ENCODE measurements at regions not wholly inside any gene's neighbourhood (a gene's known extent, or its start where the extent isn't known, plus 50 kb on each side); places are given as distances from the start of the nearest gene placed in this dataset.

DNA sequence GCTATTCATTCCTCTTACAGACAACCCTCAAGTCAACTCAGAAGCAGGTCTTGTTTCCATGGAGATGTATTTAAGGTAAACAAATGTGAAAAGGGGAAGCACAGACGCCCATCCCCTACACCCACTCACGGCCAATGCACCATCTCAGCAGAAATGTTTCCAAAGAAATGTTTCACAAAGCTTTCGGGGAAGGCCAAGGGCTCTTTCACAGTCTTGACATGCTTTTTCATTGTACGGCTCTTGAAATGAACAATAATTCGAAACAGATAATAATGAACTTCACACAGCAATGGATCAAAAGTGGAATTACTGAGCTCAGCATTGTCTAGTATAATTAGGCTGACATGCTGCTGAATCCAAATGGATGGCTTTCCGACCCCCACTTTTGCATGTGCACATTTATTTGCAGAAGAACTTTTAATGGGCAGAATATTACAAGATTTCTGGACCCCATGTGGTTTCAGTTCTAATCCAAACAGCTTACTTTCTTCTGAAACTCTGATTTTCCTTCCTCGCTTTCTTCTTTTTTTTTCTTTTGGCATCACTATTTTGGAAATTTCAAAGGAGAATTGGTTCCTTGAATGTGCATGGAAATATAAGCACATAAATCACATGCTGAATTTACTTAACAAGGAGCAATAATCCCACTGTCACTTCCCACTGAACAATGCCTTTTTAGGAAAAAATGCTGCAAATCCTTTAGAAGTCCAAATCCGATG is 160.9 kb downstream of the SMIM20 start:
- DNase-seq, result peak; percentile 65

DNA sequence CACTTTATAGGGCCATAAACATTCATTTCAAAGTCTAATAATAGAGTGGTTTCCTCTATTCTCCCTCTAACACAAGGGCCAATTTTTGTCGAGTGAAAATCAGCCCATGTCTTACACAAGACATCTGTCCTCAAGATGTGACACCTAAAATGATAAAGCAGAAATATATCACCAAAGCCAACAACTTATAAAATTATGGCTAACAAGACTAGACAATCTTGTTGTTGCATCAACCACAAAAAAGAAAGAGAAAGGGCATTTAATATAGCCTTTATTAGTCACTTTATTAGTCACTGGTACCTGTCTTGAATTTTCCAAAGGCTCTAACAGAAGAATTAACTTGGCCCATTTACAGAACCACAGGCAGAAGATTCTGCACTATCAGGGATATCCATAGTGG is 161.6 kb downstream of the SMIM20 start:
- DNase-seq, result no peak

DNA sequence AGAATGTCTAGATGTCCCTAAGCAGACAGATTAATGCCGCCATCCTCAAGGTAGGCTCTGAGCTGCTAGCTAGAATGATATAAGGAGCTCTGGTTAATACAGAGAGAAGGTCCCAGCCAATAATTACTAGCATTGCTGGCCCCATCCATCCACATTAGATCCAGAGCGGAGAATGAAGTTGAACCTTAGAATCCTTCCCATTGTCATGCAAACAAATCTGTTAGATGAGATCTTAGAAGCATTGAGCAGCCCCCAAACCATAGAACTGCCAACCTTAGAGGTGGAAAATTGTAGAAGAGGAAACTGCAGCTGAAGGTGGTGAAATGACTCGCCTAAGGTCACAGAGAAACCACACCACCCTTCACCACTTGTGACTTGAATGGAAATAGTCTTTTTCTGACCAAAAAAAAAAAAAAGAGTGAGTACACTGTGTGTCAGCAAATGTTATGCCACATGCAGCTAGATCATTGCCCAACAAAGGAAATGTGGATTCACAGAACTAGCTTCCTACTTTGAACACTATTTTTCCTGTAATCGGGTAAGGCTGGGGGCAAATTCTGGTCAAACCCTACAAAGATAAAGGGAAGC is 162.1 kb downstream of the SMIM20 start:
- peak; percentile 4 for DNase-seq

DNA sequence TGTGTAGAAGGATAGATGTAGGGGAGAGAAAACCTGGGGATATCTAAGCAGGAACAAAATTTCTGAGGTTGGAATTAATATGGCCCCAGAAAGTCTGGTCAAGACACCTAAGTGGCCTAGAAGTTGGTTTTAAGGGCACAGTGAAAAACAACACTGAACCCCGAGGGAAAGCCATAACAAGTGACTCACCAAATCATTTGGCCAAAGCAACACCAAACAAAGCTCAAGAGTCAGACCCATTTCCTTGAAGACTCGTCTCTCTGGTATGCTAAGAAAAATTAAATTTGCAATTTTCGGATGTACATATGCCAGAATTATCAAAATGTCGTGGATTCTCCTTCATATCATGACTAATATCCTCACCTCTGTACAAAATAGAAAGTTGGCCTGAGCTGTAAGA is 162.9 kb downstream of the SMIM20 start:
- DNase-seq, result no peak

DNA sequence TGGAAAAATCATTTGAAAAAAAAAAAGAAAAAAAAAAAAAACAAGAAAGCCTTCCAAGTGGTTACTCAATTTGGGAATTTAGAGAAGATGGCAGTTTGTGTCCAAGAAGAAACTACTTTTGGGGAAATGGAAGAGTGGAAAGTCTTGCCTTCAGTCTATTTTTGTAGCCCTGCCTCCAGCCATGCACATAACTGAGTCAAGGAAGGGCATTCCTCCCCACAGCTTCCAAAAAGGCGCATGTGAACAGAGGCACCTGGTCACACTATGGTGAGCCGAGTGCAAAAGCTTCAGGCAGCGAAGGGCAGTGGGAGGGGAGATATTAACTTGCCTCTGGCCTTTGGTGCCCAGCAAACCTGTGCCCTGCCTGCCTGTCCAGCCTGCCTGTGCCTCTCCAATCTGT is 163.7 kb downstream of the SMIM20 start:
- DNase-seq, result no peak

DNA sequence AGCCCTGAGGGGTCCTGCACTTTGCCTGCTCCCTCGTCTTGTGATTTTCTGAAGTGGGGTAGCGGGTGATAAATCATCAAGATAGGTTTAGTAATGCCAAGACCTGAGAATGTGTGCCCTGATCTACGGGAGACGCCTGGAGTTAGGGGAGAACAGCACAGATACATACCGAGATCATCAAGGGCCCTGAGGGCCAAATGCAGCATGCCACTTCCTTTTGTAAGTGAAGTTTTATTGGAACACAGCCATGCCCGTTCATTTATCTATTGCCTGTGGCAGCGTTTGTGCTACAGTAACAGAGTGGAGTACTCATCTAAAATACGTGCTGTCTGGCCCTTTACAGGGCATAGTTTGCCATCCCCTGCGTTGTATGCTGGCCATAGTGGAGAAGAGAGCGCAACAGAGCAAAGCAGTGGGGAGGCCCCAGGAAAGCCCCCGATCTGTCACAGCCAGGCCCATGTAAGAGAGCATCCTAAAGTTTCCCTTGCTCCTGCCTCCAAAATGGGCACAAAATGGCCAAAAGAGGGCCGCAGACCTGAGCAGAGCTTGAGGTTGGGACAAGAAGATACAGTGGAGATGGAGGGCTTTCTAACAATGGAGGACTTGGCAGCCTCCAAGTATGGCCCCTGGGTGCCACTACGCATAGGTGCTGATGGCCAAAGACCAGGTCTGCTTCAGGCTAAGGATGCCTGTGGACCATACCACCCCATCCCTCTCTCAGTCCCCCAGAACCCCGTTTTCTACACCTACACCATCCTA is 167.0 kb downstream of the SMIM20 start:
- DNase-seq, result no peak

DNA sequence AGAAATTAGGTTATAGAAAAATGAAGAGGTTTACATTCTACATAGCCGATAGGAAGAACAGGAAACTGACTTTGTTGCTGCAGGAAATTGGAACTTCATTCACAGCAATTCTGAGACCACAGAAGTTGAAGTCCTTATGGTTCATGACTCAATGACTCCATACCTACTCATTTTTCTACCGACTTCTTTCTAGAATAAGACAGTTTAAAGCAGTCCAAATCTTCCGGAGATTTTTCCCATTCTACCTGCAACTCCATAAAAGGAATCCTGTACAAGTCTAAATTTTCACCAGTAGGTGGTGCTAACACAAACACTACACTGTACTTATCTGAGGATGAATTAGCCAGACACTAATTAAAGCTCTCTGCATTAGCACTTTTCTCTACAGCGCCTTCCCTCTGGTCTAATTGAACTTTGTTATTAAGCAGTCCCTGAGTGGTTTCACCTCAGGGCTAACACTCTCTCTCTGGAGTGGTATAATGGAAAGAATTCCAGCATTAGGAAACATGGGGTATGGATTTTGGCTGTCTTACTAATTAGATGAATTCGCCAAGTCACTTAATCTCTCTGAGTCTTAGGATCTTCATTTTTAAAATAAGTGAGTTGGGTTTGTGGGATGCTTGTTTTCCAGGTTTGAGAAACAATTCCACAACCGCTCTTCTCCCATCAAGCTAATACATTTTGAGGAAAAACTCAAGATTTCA is 167.9 kb downstream of the SMIM20 start:
- peak; percentile 72 for DNase-seq

DNA sequence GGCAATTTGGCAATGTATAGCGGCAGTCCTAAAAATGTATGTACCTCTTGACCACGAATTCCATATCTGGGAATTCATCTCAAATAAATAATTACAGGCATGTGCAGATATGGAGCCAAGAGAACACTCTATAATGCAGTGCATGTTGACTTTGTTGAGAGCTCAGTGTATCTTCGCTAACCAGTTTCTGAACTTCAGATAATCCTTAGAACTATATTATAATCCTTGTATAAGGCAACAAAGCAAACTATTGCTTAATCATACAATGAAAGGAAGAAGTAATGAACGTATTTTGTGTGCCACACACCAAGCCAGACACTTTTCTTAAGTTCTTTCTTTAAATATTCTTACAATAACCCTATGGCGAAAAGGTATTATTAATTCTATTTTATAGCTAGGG is 168.5 kb downstream of the SMIM20 start:
- DNase-seq, result no peak

DNA sequence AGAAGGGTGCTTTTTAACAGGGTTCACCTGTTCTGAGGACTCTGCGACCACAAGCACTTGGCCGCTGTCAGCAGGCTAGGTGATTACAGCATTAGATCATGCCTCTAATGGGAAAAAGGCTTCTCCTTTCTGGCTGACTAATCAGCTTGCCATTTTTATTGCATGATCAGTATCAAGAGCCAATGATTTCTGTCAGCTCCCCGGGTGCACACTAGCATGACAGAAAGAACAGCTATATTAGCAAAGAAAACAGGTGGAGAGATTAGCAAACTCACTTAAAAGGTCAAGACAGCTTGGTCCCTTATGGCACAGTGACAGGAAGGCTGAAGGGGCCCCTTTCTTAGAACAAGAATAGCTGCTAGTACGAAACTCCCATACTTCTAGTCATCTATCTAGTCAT is 170.0 kb downstream of the SMIM20 start:
- no peak for DNase-seq

DNA sequence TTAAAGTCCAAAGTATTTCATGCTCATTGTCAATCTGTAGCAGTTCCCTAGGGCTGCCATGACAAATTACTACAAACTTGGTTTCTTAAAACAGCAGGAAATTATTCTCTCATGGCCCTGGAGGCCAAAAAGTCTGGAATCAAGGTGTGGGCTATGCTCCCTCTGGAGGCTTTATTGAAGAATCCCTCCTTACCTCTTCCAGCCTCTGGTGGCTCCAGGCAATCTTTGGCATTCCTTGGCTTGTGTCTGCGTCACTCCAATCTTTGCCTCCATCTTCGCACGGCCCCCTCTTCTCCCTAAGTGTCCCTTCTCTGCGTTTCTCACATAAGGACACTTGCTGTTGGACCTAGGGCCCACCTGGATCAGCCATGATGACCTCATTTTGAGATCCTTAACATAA is 170.4 kb downstream of the SMIM20 start:
- no peak for DNase-seq

DNA sequence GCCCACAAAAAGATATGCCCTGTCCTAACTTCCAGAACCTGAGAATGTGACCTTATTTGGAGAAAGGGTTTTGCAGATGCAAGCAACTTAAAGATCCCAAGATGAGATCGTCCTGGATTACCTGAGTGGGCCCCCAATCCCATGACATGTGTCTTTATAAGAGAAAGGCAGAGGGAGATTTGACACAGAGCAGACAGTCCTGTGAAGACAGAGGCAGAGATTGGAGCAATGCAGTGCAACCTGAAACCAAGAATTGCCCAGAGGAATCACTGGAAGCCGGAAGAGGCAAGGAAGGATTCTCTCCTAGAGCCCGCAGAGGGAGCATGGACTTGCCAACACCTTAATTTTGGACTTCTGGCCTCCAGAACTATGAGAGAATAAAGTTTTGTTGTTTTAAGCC is 171.5 kb downstream of the SMIM20 start:
- no peak for DNase-seq

DNA sequence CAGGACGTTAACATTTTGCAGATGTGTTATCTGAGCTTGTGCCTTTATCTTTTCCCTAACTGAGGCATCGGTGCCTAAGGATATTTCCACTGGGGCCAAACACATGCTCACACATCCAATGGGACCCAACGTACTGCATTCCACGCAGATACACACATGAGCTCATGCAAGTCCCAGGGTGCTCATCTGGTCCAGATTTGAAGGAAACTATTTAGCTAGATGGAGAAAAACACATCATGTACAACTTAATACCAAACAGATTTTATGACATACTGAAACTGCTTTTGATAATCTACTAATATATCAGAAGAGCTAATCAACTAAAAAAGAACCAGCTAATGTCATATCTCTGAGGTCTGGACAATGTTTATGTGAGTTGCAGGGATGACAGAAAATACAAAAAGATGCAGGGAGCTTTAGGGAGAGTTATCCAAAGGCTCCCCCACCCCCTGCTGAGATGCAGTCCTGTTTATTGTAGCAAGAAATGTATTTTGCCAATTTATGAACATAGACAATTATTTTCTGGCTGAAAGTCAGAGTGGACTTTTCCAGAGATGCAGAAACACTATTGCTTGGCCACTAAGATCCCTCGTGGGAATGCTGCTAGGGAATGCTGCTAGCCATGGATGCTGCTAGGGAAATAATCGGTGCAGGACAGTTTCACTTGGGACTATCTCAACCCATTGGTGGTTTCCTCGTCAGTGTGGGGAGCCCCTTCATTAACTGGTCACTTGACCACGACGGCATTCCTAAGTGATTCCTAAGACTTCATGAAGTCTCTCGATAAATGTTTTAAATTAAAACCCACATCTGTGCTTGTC is 172.8 kb downstream of the SMIM20 start:
- no peak for DNase-seq

DNA sequence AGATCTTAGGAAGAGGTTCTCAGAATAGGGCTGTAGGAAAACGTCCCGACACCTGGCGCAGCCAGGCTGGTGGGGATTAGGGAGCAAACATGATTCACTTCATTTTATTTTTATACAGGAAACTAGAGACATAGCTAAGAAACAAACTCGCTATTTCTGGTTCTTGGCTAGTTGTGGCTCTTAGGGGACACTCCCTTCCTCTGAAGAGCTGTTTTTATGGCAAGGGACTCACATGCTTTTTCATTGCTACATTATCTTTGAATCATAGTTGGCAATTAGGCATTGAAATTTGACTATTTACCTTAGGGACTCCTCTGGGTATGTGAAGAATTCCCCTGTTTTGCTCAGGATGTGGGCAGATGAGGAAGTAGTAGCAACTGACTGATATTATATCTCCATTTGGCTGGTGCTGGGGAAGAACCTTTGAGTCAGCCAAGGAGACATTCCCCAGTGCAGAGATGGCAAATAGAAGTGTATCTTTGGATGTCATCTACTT is 174.5 kb downstream of the SMIM20 start:
- peak; percentile 42 for DNase-seq

DNA sequence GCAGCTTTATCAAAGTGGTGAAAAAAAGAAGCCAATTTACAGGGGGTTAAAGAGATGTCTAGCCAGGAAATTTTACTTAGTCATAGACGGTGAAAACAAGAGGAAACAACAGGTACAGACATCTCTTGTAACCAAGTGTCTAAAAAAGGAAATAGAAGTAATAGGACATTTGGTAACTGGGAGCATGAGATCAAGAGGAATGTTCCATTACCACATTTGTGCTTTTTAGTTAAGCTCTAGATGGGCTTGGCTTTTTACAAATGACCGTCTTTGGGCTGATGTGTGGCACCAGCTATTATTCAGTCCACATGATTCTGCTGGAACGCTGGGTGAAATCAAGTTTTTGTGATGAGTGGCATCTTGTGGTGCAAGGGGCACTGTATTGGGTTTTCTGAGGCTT is 179.5 kb downstream of the SMIM20 start:
- DNase-seq, result no peak

DNA sequence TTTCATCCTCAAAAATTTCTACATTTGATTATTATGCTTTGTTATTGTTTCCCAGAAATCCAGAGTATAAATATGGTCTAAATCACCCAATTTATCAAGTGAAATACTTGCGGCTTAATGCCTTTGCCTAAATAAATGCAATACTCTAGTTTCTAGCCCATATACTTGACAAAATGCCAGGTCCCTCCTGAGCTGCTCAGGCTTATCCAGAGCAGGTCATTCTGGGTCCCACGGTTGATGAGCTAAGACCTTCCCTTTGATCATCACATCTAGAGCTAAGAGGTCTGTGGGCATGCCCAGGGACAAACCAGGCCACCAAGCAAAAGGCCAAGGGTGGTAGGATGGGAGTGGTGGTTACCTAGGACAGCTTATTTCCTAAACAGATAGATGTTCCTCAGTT is 180.1 kb downstream of the SMIM20 start:
- no peak for DNase-seq

DNA sequence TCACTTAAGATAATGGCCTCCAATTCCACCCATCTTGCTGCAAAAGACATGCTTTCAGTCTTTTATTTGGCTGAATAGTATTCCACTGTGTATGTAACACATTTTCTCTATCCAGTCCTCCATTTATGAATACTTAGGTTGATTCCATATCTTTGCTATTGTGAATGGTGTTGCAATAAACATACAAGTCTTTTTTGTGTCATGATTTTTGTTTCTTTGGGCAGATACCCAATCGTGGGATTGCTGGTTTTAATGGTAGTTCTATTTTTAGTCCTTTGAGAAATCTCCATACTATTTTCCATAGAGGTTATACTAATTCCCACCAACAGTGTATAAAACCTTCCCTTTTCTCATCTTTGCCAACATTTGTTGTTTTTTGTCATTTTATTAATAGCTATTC is 180.9 kb downstream of the SMIM20 start:
- DNase-seq, result no peak

DNA sequence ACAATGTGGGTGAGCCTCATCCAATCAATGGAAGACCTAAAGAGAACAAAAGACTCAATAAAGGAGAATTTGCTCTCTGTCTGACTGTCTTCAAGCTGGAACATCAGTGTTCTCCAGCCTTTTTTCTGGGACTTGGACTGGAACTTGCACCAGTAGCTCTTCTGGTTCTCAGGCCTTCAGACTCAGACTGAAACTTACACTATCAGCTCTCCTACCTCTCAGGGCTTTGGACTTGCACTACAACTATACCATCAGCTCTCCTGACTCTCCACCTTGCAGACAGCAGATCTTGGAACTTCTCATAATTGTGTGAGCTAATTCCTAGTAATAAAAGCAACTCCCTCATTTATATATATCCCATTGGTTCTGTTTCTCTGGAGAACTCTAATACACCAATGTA is 185.9 kb downstream of the SMIM20 start:
- no peak for DNase-seq

DNA sequence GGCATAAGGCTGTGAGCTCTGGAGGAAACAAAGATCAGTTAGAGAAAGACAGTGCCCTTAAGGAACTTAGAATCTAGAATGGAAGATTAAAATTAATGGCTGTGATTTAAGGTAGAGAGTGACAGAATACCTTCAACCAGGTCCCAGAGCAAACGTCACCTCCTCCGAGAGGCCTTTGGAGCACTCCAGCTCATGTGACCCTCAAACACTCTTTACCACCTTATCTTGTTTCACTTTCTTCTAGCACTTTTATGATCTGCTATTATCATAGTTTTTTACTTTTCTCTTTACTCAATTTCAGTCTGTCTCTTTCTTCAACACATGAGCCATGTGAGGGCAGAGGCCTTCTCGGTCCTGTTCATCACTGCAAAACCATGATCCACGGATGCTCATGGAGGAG is 187.0 kb downstream of the SMIM20 start:
- no peak for DNase-seq

DNA sequence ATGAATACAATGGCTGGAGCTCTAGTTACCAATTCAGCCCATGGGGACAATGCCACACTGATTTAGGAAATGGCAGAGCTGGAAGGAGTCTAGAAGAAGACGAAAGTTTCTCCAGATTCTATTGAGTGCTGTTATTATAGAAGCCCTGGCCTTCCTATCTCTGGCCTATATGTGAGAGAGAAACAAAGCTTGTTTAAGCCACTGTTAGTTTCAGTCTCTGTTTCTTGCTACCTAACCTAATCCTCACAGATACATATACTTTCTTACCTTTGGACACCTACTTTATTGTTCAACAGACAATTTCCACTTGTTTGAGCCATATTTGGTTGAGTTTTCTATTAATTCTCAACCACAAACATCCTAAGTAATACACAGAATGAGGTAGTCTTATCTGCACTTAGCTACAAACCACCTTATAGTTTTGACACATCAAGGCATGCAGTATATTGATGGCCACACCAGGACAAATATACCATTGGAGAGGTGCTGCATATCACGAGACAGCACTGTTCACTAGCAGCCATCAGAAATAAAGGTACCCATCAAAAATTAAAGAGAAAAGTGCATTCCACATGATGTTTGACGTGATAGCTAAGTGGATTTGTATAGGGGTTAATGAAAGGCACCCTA is 190.2 kb downstream of the SMIM20 start:
- DNase-seq, result no peak

DNA sequence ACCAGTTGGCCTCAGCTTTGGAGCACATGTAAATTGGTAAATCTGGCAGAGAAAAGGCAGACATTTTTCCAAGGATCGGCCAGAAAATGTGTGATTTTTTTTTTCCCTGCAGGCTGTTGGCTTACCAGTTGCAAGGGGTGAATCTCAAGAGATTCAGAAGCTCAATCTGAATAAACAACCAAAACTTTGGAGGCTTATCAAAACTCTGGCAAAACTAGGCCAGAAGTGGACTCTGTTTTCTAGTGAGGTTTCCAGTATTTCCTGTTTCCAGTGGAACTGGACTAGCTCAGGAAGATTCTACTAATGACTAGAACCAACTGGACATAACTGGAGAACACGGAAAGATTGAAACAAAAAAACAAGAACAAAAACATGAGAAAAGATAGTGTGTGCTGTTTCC is 191.3 kb downstream of the SMIM20 start:
- DNase-seq, result no peak

DNA sequence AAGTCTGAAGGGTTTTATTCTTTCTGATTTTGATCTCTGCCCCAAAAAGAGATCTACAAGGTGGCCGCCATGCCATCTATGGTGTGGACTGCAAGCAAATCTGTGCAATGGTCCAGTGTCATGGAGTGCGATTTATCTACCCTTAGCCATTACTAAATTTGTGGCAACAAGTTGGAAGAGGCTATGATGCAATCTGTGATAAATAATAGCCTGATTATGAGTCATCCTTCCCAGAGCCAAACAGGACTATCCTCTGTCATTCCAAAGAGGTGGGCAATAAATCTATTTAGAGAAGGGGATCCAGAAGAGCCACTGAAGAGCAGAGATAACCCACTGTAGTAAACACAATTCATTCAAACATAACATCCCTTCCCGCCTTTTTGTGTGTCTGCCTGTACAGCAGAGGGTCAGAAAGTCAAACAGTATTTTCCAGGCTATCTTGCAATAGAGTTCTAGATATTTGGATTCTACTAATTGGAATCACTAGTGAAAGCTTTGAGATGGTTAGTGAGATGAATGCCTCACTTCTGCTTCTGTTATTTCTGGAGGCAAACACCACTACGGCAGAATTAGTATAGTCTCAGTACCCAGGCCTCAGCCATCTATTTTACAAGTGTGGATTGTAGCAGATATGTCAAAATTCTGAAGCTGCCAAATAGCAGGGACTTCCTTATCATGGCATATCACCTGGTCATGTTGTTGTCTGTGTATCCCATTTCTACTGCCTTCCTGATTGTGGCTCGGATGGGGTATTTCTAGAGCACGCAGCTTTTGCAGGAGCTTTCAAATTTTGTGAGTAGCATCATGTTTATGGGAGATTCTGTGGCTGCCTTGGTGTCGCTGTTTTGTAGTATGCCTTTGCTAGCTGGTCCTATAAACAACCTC is 192.0 kb downstream of the SMIM20 start:
- peak; percentile 69 for DNase-seq
